Chondrocyte (in vitro differentiated cells): ENCODE measurements at regions not wholly inside any gene's neighbourhood (a gene's known extent, or its start where the extent isn't known, plus 50 kb on each side); places are given as distances from the start of the nearest gene placed in this dataset.

Source experiments
- DNase-seq: peaks from one replicate; pipeline ENCODE4 v3.0.0; 2021; ENCODE audit warnings: mixed read lengths, low spot score
- H3K27ac Mint-ChIP-seq: one replicate; pipeline ENCODE4 v1.8.0; 2021; ENCODE audit warnings: mild to moderate bottlenecking, moderate library complexity, mixed read lengths; ENCODE audit not compliant: unreplicated experiment
- H3K27me3 Mint-ChIP-seq: 2 replicates; pipeline ENCODE4 v1.8.0; 2021; ENCODE audit warnings: low read depth, mixed read lengths
- H3K36me3 Mint-ChIP-seq: 2 replicates; pipeline ENCODE4 v1.8.0; 2021; ENCODE audit warnings: low read depth, mixed read lengths
- H3K4me1 Mint-ChIP-seq: 2 replicates; pipeline ENCODE4 v1.8.0; 2021; ENCODE audit warnings: low read depth, mild to moderate bottlenecking, mixed read lengths
- H3K4me3 Mint-ChIP-seq: one replicate; pipeline ENCODE4 v1.8.0; 2021; ENCODE audit warnings: mild to moderate bottlenecking, moderate library complexity, mixed read lengths; ENCODE audit not compliant: unreplicated experiment
- H3K9me3 Mint-ChIP-seq: 2 replicates; pipeline ENCODE4 v1.8.0; 2021; ENCODE audit warnings: low read depth, mixed read lengths
- CTCF ChIP-seq: fragments of 200-600 bp; sonication (generic); IDR thresholded peaks from 2 replicates; pipeline ENCODE4 v1.5.0; 2021; ENCODE audit warnings: antibody characterized with exemption, mild to moderate bottlenecking, moderate library complexity

- Mint-ChIP-seq H3K4me3 (no peak overlapping the region), H3K27me3 (no peaks in the 10 kb centered on the region), H3K36me3 (peaks cover 3% of the 10 kb centered on the region), H3K4me1 (no peaks in the 10 kb centered on the region), H3K9me3 (peaks cover 49% of the 10 kb centered on the region), H3K27ac (peak overlapping the region; percentile 39)
- DNase-seq = no peak
- TF ChIP-seq CTCF = no peak
These were observed 197.9 kb downstream of the IRX2 start for GRCh38 chr5:2553611-2554010.

GRCh38 chr5:2550509-2550908 is 201.0 kb downstream of the IRX2 start:
- H3K36me3 Mint-ChIP-seq = peaks cover 3% of the 10 kb centered on the region
- no peak for DNase-seq
- H3K4me3 Mint-ChIP-seq = no peak overlapping the region
- no peaks in the 10 kb centered on the region for H3K4me1 Mint-ChIP-seq
- no peaks in the 10 kb centered on the region for H3K27me3 Mint-ChIP-seq
- no peak for TF ChIP-seq CTCF
- H3K9me3 Mint-ChIP-seq = peaks cover 41% of the 10 kb centered on the region
- no peak overlapping the region for H3K27ac Mint-ChIP-seq

GRCh38 chr5:2549900-2550299 is 201.6 kb downstream of the IRX2 start:
- peaks cover 3% of the 10 kb centered on the region for H3K36me3 Mint-ChIP-seq
- no peak for TF ChIP-seq CTCF
- no peak overlapping the region for H3K27ac Mint-ChIP-seq
- no peak for DNase-seq
- H3K4me1 Mint-ChIP-seq = no peaks in the 10 kb centered on the region
- peaks cover 36% of the 10 kb centered on the region for H3K9me3 Mint-ChIP-seq
- H3K27me3 Mint-ChIP-seq = no peaks in the 10 kb centered on the region
- no peak overlapping the region for H3K4me3 Mint-ChIP-seq

- no peak for DNase-seq
- no peak overlapping the region for H3K4me3 Mint-ChIP-seq
- no peaks in the 10 kb centered on the region for H3K4me1 Mint-ChIP-seq
- H3K27me3 Mint-ChIP-seq = no peaks in the 10 kb centered on the region
- peaks cover 3% of the 10 kb centered on the region for H3K36me3 Mint-ChIP-seq
- no peak for TF ChIP-seq CTCF
- no peak overlapping the region for H3K27ac Mint-ChIP-seq
- peaks cover 30% of the 10 kb centered on the region for H3K9me3 Mint-ChIP-seq
These were observed 202.1 kb downstream of the IRX2 start for GRCh38 chr5:2549354-2549753.

- no peak overlapping the region for H3K4me3 Mint-ChIP-seq
- H3K27me3 Mint-ChIP-seq = no peaks in the 10 kb centered on the region
- H3K4me1 Mint-ChIP-seq = no peaks in the 10 kb centered on the region
- no peak for DNase-seq
- H3K9me3 Mint-ChIP-seq = peaks cover 11% of the 10 kb centered on the region
- TF ChIP-seq CTCF = no peak
- no peak overlapping the region for H3K27ac Mint-ChIP-seq
- H3K36me3 Mint-ChIP-seq = no peaks in the 10 kb centered on the region
These were observed 204.5 kb downstream of the IRX2 start for GRCh38 chr5:2546938-2547337.
